Lung (tissue), 11 donors: ENCODE measurements at regions not wholly inside any gene's neighbourhood (a gene's known extent, or its start where the extent isn't known, plus 50 kb on each side); places are given as distances from the start of the nearest gene placed in this dataset.

ENCODE experiments used
- ATAC-seq: fragments of 200-7000 bp; cut with Tn5 transposase; one replicate; pipeline ENCODE4 v1.9.1; 2020; ENCODE audit warnings: moderate number of reproducible peaks; ENCODE audit not compliant: insufficient read depth, low FRiP score
- DNase-seq, 3 donors: peaks; one replicate each; pipeline ENCODE4 v3.0.0-alpha.2; 2013 to 2017
- H3K27ac ChIP-seq, 2 donors: one replicate each; pipeline ENCODE4 v1.5.1; 2013; ENCODE audit warnings: mild to moderate bottlenecking in 2 of 2, moderate library complexity in 2 of 2, control low read depth in 1 of 2, inconsistent platforms in 1 of 2, low read depth in 1 of 2, low read length in 1 of 2
- H3K27me3 ChIP-seq, 3 donors: one replicate each; pipeline ENCODE4 v1.5.1; 2013; ENCODE audit warnings: low read length in 2 of 3; ENCODE audit not compliant: control insufficient read depth in 3 of 3, insufficient read depth in 3 of 3
- H3K36me3 ChIP-seq, 4 donors: one replicate each; pipeline ENCODE4 v1.5.1; 2013; ENCODE audit warnings: low read length in 4 of 4, mild to moderate bottlenecking in 1 of 4, moderate library complexity in 1 of 4; ENCODE audit not compliant: control insufficient read depth in 4 of 4, insufficient read depth in 4 of 4
- H3K4me1 ChIP-seq, 5 donors: one replicate each; pipeline ENCODE4 v1.5.1; 2013; ENCODE audit warnings: low read length in 5 of 5, mild to moderate bottlenecking in 2 of 5, moderate library complexity in 1 of 5; ENCODE audit not compliant: control insufficient read depth in 5 of 5, insufficient read depth in 5 of 5
- H3K4me3 ChIP-seq: one replicate; pipeline ENCODE4 v1.5.1; 2013; ENCODE audit warnings: mild to moderate bottlenecking, control low read depth, moderate library complexity
- H3K9ac ChIP-seq, 2 donors: one replicate each; pipeline ENCODE4 v1.5.1; 2013; ENCODE audit warnings: low read length in 2 of 2, control low read depth in 1 of 2; ENCODE audit not compliant: insufficient read depth in 1 of 2
- H3K9me3 ChIP-seq, 4 donors: one replicate each; pipeline ENCODE4 v1.5.1; 2013; ENCODE audit warnings: low read length in 3 of 4, mild to moderate bottlenecking in 1 of 4, moderate library complexity in 1 of 4; ENCODE audit not compliant: control insufficient read depth in 4 of 4, insufficient read depth in 3 of 4
- CTCF ChIP-seq: IDR thresholded peaks from 2 replicates; pipeline ENCODE4 v1.5.1; 2012; ENCODE audit warnings: mild to moderate bottlenecking; ENCODE audit errors: control extremely low read depth, extremely low read depth
- WGBS, 2 donors: extraction: QIAGEN DNeasy Blood & Tissue Kit; methylation state at CpG; one replicate each; pipeline ENCODE4 v1.1.7; 2013; 5-methylcytosine and 5-hydroxymethylcytosine counted together
- donor health status: control.
- donor health status: control.
- donor health status: Bipolar disorder and iron deficiency.
- donor health status: healthy.
- donor health status: DM: yes; HTN: yes; CAD: no.

DNA sequence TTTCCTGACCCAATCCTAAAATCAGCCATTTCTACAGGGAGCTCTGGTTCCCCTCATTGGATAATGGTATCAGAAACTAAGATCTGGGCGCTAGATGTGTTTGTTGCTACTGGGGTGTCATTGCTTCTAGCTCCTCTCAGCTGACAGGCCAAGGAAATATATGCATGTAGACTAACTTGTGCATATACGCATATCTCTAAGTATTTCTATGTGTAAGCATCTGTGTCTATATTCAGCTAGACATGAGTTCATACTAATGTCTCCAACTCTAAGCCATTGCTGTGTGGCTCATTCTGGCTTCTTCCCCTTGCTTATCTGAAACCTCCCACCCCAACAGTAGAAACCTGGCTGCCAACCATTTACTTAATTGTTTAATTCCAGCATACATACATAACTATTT is 130.3 kb upstream of the MAGI3 start:
- no peak overlapping the region for H3K9ac ChIP-seq
- peaks cover 0 to 2% (median 0%) of the 10 kb centered on the region in 4 donors for H3K9me3 ChIP-seq
- no peak for DNase-seq
- ATAC-seq, result no peak
- H3K4me3 ChIP-seq, result no peak overlapping the region
- no peak for TF ChIP-seq CTCF
- H3K36me3 ChIP-seq, result no peaks in the 10 kb centered on the region
- no peaks in the 10 kb centered on the region for H3K27me3 ChIP-seq
- no peak overlapping the region for H3K27ac ChIP-seq
- H3K4me1 ChIP-seq, result peaks cover 0 to 13% (median 0%) of the 10 kb centered on the region in 5 donors
- WGBS, 2 donors, result 91 to 95% methylated on average over 2 of the region's 2 CpGs

GRCh38 chr1:113265196-113265595 is 125.1 kb upstream of the MAGI3 start:
- Histone ChIP-seq H3K9me3 (peaks cover 0 to 2% (median 0%) of the 10 kb centered on the region in 4 donors), H3K27me3 (no peaks in the 10 kb centered on the region), H3K36me3 (no peaks in the 10 kb centered on the region), H3K4me1 (no peaks in the 10 kb centered on the region), H3K4me3 (no peak overlapping the region), H3K9ac (no peak overlapping the region), H3K27ac (no peak overlapping the region)
- ATAC-seq (no peak), DNase-seq (no peak)
- 87 to 89% methylated on average over 2 of the region's 2 CpGs for WGBS, 2 donors
- no peak for TF ChIP-seq CTCF

DNA sequence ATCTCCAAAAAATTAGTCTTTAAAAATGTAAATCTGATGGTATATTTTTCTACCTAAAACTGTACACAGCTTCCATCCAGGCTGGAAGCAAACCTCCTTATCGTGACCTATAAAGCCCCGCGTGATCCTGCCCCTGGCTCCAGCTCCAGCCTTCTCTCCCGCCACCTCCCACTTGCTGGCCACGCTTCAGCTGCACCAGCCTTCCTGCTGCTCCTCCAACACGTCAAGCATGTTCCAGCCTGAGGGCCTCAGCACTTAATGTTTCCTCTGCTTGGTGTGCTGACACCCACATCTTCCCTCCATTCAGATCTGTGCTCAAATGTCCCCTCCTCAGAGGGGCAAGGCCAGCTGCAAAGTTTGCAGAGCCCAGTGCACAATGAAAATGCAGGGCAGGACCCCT is 123.5 kb upstream of the MAGI3 start:
- no peaks in the 10 kb centered on the region for H3K36me3 ChIP-seq
- 76 to 80% methylated on average over 6 of the region's 6 CpGs for WGBS, 2 donors
- no peaks in the 10 kb centered on the region for H3K4me1 ChIP-seq
- no peak for ATAC-seq
- H3K9me3 ChIP-seq, result peaks cover 0 to 2% (median 0%) of the 10 kb centered on the region in 4 donors
- no peak overlapping the region for H3K4me3 ChIP-seq
- H3K9ac ChIP-seq, result no peak overlapping the region
- DNase-seq, result no peak
- no peak for TF ChIP-seq CTCF
- no peak overlapping the region for H3K27ac ChIP-seq
- H3K27me3 ChIP-seq, result no peaks in the 10 kb centered on the region
